Prostate gland (tissue), 2 donors: ENCODE measurements at regions not wholly inside any gene's neighbourhood (a gene's known extent, or its start where the extent isn't known, plus 50 kb on each side); places are given as distances from the start of the nearest gene placed in this dataset.

ENCODE experiments used
- DNase-seq: peaks from one replicate; pipeline ENCODE4 v3.0.0-alpha.2; 2019; ENCODE audit warnings: low spot score
- H3K27ac ChIP-seq, 2 donors: fragments of 200-600 bp; sonication (generic); 2 replicates each; pipeline ENCODE4 v1.5.1; 2017 to 2019
- H3K27me3 ChIP-seq: fragments of 200-600 bp; sonication (generic); replicated peaks from 2 replicates; pipeline ENCODE4 v1.5.1; 2019; ENCODE audit not compliant: insufficient read depth
- H3K36me3 ChIP-seq, 2 donors: fragments of 200-600 bp; sonication (generic); 1 replicate in 1 of 2; 2 replicates in 1 of 2; pipeline versions ENCODE4 v1.5.1 to v1.8.1; 2017 to 2019
- H3K4me1 ChIP-seq: fragments of 200-600 bp; sonication (generic); replicated peaks from 2 replicates; pipeline ENCODE4 v1.5.1; 2019
- H3K4me3 ChIP-seq, 2 donors: fragments of 200-600 bp; sonication (generic); 2 replicates each; pipeline ENCODE4 v1.5.1; 2017 to 2019
- H3K9me3 ChIP-seq: fragments of 200-600 bp; sonication (generic); 2 replicates; pipeline ENCODE4 v1.5.1; 2017
- CTCF ChIP-seq, 4 experiments: fragments of 200-600 bp in 2 of 4; fragments of 450-650 bp in 2 of 4; sonication (generic) in 2 of 4; IDR thresholded peaks; 1 replicate in 3 of 4; 2 replicates in 1 of 4; pipeline ENCODE4 v1.5.1; 2016 to 2019; ENCODE audit warnings: antibody characterized with exemption in 4 of 4, mild to moderate bottlenecking in 2 of 4, moderate library complexity in 2 of 4
- POLR2A ChIP-seq: fragments of 450-650 bp; IDR thresholded peaks from one replicate; pipeline ENCODE4 v1.6.1; 2016; ENCODE audit warnings: antibody characterized with exemption, mild to moderate bottlenecking
- POLR2AphosphoS5 ChIP-seq: sonication (generic); formaldehyde crosslinking; IDR thresholded peaks from one replicate; pipeline ENCODE4 v1.6.1; 2017; ENCODE audit warnings: antibody characterized with exemption
- WGBS: methylation state at CpG from one replicate; pipeline ENCODE4 v1.1.5; 2018; 5-methylcytosine and 5-hydroxymethylcytosine counted together
- intact Hi-C: fragments of 100-400 bp; cut with DNase I; formaldehyde crosslinking; loops from one replicate; pipeline ENCODE4 v1.14.2; 2022

GRCh38 chr18:5049124-5049523 is 147.9 kb downstream of the AKAIN1 start:
- 97% methylated on average over 3 of the region's 3 CpGs for WGBS
- no peaks in the 10 kb centered on the region for H3K9me3 ChIP-seq
- intact Hi-C loops: no loop called here
- TF ChIP-seq POLR2AphosphoS5: no peak
- no peak for TF ChIP-seq POLR2A
- H3K27ac ChIP-seq: no peak overlapping the region
- no peaks in the 10 kb centered on the region for H3K36me3 ChIP-seq
- no peaks in the 10 kb centered on the region for H3K27me3 ChIP-seq
- no peak for DNase-seq
- H3K4me1 ChIP-seq: no peaks in the 10 kb centered on the region
- H3K4me3 ChIP-seq: no peak overlapping the region

GRCh38 chr18:5040476-5040875 is 156.6 kb downstream of the AKAIN1 start:
- WGBS: 85% methylated on average over 3 of the region's 3 CpGs
- no peak for TF ChIP-seq POLR2A
- no peak for TF ChIP-seq POLR2AphosphoS5
- TF ChIP-seq CTCF (IDR thresholded peaks at IDR 0.05): no peak
- no peak for DNase-seq
- no peak overlapping the region for H3K27ac ChIP-seq
- H3K4me1 ChIP-seq: no peaks in the 10 kb centered on the region
- H3K9me3 ChIP-seq: no peaks in the 10 kb centered on the region
- intact Hi-C loops: no loop called here
- no peaks in the 10 kb centered on the region for H3K36me3 ChIP-seq
- H3K27me3 ChIP-seq: no peaks in the 10 kb centered on the region
- H3K4me3 ChIP-seq: no peak overlapping the region

DNA sequence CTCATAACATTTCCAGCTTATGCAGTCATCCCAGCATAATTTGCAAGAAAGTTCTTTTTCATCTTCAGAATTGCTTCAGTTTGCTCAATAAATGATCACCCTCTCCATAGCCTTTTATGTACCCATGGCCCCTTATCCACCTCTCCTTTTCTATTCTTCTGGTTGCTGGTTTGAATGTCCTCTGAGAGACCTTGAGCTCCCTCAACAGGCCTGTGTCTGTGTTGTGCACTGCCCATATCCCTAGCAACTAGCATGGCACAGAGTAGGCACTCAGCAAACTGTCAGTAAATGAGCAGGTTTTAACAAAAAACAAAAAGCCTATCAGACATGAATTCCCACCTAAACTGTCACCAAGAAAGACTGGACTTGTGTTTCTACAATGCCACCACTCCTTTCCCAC is 160.5 kb downstream of the AKAIN1 start:
- Histone ChIP-seq H3K36me3 (no peaks in the 10 kb centered on the region), H3K27ac (no peak overlapping the region), H3K4me3 (no peak overlapping the region), H3K27me3 (no peaks in the 10 kb centered on the region), H3K4me1 (no peaks in the 10 kb centered on the region), H3K9me3 (no peaks in the 10 kb centered on the region)
- TF ChIP-seq POLR2AphosphoS5 (no peak), POLR2A (no peak), CTCF (IDR thresholded peaks at IDR 0.05) (no peak)
- intact Hi-C loops: no loop called here
- no peak for DNase-seq

- intact Hi-C loops: no loop called here
- Histone ChIP-seq H3K9me3 (no peaks in the 10 kb centered on the region), H3K27me3 (no peaks in the 10 kb centered on the region), H3K36me3 (no peaks in the 10 kb centered on the region), H3K27ac (no peak overlapping the region), H3K4me1 (no peaks in the 10 kb centered on the region), H3K4me3 (no peak overlapping the region)
- no peak for TF ChIP-seq CTCF (IDR thresholded peaks at IDR 0.05)
- TF ChIP-seq POLR2A: no peak
- TF ChIP-seq POLR2AphosphoS5: no peak
- 64% methylated on average over 2 of the region's 2 CpGs for WGBS
- no peak for DNase-seq
Measured at GRCh38 chr18:5031216-5031615, 165.8 kb downstream of the AKAIN1 start.

GRCh38 chr18:5030636-5031035 is 166.4 kb downstream of the AKAIN1 start:
- 61% methylated on average over 3 of the region's 3 CpGs for WGBS
- H3K27me3 ChIP-seq: no peaks in the 10 kb centered on the region
- H3K4me3 ChIP-seq: no peak overlapping the region
- H3K36me3 ChIP-seq: no peaks in the 10 kb centered on the region
- no peaks in the 10 kb centered on the region for H3K4me1 ChIP-seq
- no peaks in the 10 kb centered on the region for H3K9me3 ChIP-seq
- intact Hi-C loops: no loop called here
- H3K27ac ChIP-seq: no peak overlapping the region
- no peak for DNase-seq
- no peak for TF ChIP-seq CTCF (IDR thresholded peaks at IDR 0.05)
- TF ChIP-seq POLR2A: no peak
- TF ChIP-seq POLR2AphosphoS5: no peak
